HG03565 (cell line): ENCODE measurements at regions not wholly inside any gene's neighbourhood (a gene's known extent, or its start where the extent isn't known, plus 50 kb on each side); places are given as distances from the start of the nearest gene placed in this dataset.

Source experiments
- ATAC-seq: cut with Tn5 transposase; IDR thresholded peaks from one replicate; pipeline ENCODE4 v1.9.1; 2021; ENCODE audit warnings: mild to moderate bottlenecking, moderate library complexity; ENCODE audit not compliant: unreplicated experiment

GRCh38 chr9:23287390-23287789 lies 538.6 kb downstream of the ELAVL2 start:
- no peak for ATAC-seq

GRCh38 chr9:23288545-23288944 lies 537.5 kb downstream of the ELAVL2 start:
- ATAC-seq, result no peak

GRCh38 chr9:23290973-23291372 lies 535.1 kb downstream of the ELAVL2 start:
- no peak for ATAC-seq

GRCh38 chr9:23302281-23302680 lies 523.8 kb downstream of the ELAVL2 start:
- no peak for ATAC-seq

- no peak for ATAC-seq
Measured at GRCh38 chr9:23306731-23307130, 519.3 kb downstream of the ELAVL2 start.

GRCh38 chr9:23307731-23308513 lies 518.1 kb downstream of the ELAVL2 start:
- no peak for ATAC-seq

GRCh38 chr9:23309800-23310199 lies 516.2 kb downstream of the ELAVL2 start:
- ATAC-seq, result no peak

GRCh38 chr9:23314247-23314646 lies 511.8 kb downstream of the ELAVL2 start:
- no peak for ATAC-seq

- no peak for ATAC-seq
Measured at GRCh38 chr9:23319092-23319491, 506.9 kb downstream of the ELAVL2 start.

- ATAC-seq, result no peak
Measured at GRCh38 chr9:23321049-23321448, 505.0 kb downstream of the ELAVL2 start.

- ATAC-seq, result no peak
Measured at GRCh38 chr9:23322392-23322791, 503.6 kb downstream of the ELAVL2 start.

- ATAC-seq, result no peak
Measured at GRCh38 chr9:23324511-23324910, 501.5 kb downstream of the ELAVL2 start.

GRCh38 chr9:23326597-23326996 lies 499.4 kb downstream of the ELAVL2 start:
- ATAC-seq, result no peak

- no peak for ATAC-seq
Measured at GRCh38 chr9:23341346-23341745, 484.7 kb downstream of the ELAVL2 start.

- ATAC-seq, result no peak
Measured at GRCh38 chr9:23342291-23342690, 483.7 kb downstream of the ELAVL2 start.

GRCh38 chr9:23343226-23343625 lies 482.8 kb downstream of the ELAVL2 start:
- ATAC-seq, result no peak

GRCh38 chr9:23361096-23361495 lies 464.9 kb downstream of the ELAVL2 start:
- no peak for ATAC-seq

- no peak for ATAC-seq
Measured at GRCh38 chr9:23372703-23373102, 453.3 kb downstream of the ELAVL2 start.

- ATAC-seq, result no peak
Measured at GRCh38 chr9:23375511-23375910, 450.5 kb downstream of the ELAVL2 start.

GRCh38 chr9:23379842-23380241 lies 446.2 kb downstream of the ELAVL2 start:
- no peak for ATAC-seq

GRCh38 chr9:23380821-23381220 lies 445.2 kb downstream of the ELAVL2 start:
- ATAC-seq, result no peak

- no peak for ATAC-seq
Measured at GRCh38 chr9:23382418-23382817, 443.6 kb downstream of the ELAVL2 start.

GRCh38 chr9:23394189-23394588 lies 431.9 kb downstream of the ELAVL2 start:
- ATAC-seq, result no peak
